ENCODE measurements at regions not wholly inside any gene's neighbourhood (a gene's known extent, or its start where the extent isn't known, plus 50 kb on each side); places are given as distances from the start of the nearest gene placed in this dataset.
A peak's percentile ranks its signal among the peaks of the same experiment; 100 is the strongest.
"Not testable (repeated sequence)": the region's sequence is repeated elsewhere in the genome, so short reads cannot be mapped to it uniquely, and the experiment has no call there.

DNA sequence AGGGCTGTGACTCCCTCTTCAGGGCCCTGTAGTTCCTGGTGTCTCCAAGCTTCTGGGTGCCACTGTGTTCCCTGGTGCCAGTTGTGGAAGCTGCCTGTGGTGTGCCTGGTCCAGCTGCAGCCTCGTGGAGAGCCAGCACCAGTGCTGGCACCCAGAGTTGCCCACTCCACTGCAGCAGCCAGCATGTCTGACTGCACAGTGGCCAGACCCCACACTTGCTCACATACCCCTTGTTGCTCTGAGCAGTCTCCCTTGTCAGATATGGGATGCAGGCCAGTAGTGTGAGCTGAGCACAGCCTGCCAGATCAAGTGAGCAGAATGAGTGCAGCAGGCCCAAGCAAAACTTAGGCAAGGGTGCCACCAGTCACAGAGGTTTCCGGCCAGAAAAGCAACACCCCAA, 108.6 kb downstream of the ZMAT1 start:
- DNase-seq: no peak

DNA sequence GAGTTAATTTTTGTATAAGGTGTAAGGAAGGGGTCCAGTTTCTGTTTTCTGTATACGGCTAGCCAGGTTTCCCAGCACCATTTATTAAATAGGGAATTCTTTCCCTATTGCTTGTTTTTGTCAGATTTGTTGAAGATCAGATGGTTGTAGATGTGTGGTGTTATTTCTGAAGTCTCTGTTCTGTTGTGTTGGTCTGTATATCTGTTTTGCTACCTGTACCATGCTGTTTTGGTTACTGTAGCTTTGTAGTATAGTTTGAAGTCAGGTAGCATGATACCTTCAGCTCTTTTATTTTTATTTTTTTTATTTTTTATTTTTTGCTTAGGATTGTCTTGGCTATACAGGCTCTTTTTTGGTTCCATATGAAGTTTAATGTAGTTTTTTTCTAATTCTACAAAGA, 114.1 kb downstream of the ZMAT1 start:
- not testable (repeated sequence) for DNase-seq

DNA sequence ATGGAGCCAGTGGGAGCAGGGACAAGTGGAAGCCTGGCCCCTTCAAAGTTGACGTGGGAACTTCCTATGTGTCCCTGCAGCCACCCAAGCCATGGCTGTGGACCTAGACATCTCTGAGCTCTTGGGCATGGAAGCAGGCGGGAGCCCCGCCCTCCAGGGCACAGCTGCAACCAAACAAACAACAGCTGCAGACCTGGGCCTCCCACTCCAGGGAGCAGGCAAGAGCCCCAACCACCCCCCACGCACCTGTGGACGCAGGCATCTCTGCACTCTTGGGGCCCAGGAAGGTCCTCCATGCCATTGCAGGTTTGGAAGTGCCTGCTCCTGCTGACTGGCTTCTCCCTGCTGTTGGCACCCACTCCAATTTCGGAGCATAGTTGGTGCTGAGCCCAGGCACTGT, 118.6 kb downstream of the ZMAT1 start:
- DNase-seq: no peak

DNA sequence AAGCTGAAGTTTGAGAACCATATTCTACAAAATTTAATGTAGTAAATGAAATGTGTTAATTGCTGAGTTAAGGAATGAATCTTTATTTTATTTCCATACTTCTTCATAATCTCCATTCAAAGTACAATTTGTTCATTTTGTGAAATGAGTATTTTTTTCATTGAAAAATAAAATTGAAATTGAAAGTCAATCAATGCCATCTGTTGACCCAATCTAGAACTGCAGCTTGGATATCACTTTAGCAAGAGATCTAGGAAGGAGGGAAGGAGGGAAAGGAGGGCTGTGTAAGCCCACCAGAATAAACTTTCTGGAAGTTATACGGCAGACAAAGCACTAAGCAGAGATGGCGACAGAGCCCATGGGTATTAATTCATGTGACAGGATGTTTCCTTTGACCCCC, 128.4 kb downstream of the ZMAT1 start:
- peak; percentile 1 to 12 for DNase-seq

DNA sequence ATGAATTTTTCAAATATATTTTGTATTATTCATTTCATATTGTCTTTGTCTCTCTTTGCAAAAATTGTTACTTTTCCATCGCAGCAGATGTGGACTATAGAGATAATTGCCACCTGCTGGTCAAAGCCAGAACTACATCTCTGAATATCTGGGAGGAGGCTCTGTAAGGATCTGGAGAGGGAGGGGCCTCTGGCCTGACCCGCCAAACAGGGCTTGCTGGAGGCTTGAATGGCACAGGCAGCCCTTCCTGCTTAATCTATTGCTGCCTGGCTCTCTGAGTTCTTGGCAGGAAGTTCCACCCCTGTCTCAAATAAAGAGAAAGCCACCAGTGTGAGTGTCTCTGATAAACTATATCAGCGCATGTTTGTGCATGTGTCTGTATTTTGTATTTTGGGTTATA, 132.4 kb downstream of the ZMAT1 start:
- peak; percentile 67 for DNase-seq

DNA sequence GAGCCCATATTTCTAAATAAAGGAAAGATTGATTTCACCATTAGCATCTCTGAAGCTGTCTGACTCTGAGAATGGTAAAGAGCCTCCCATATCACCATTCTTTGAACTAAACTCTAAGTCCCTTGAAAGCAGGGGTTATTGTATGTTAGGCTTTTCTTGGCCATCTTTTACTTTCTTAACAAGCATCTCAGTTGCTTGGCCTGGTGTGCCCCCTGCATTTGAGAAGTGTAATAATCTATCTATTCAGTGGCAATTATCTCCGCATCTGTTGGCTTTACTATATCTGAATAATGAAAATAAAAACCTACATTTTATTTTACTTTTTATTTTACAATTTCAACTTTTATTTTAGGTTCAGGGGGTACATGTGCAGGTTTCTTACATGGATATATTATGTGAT, 128.3 kb upstream of the ARMCX2 start:
- no peak for DNase-seq

DNA sequence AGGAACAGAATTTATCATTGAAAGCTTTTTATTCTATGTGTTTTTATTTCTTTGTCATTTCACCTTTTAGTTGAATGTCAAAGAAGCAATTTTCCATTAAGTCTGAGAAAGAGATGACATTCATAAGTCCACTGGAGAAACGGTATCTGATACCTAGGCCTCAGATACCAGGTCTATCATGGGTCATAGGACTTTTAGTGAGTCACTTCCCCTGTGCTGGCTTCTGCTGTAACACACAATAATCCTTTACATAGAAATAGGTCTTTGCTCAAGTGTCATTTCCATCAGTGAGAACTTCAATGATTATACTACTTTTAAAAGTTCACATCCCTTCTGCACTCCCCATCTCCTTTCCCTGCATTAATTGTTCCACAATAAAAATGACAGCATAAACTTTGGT, 125.5 kb upstream of the ARMCX2 start:
- DNase-seq: no peak

DNA sequence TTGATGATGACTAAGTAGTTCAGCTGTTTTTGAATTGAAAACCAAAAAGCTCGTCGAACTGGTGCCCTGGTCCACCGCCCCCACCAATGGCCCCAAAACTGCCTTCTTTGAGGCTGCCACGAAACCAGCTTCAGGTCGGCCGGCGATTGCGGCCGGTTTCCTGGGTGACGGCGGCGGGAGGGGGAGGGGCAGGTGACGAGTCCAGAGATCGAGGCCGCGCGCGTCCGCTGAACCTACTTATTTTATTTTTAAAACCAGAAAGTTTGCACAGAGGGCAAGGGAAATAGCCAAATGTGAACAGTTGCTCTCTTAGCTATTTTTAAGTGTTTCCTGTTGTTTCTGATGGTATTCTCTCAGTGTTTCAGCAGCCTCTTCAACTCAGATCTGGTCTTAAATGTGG, 120.8 kb upstream of the ARMCX2 start:
- not testable (repeated sequence) for DNase-seq

DNA sequence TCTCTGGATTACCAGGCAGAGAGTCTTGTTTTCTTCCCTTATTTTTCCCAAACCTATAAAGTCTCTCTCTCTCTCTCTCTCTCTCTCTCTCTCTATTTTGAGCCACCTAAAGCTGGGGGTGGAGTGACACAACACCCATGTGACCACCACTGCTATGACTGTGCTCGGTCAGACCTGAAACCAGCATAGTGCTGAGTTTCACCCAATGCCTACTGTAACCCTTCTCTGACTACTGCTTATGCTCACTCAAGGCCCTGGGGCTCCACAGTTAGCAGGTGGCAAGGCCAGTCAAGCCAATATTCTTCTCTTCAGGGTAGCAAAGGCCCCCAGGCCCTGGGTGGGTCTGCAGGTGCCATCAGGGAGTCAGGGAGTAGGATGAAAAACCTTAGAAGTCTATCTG, 114.7 kb upstream of the ARMCX2 start:
- DNase-seq: no peak

DNA sequence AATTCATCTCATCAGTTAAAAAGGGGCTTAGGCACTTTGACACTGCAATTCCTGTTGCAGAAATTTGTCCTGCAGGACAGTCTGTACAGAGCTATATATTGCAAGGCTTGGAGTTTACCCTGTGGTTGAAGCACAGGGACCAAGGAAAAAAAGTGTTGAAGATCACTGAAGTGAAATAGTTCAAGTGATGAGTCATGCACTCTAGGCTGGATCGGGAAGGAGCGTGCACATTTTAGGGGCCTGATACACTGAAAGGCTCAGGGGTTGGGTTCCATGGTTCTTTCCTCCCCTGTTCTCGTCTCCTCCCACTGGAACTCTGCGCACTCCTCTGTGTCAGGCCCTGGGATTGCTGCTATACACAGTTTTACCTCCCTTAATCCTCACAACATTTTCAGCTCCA, 104.9 kb upstream of the ARMCX2 start:
- no peak for DNase-seq

DNA sequence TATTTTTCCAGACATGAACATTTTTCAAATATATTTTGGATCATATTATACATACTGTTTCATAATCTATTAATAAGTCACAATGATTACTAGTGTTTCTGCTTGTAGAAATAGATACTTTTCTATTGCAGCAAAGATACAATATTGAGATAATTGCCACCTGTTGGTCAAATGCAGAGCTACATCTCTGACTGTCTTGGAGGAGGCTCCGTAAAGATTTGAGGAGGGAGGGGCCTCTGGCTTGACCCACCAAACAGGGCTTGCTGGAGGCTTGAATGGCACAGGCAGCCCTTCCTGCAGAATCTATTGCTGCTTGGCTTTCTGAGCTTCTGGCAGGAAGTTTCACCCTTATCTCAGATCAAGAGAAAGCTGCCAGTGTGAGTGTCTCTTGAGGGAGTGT, 99.3 kb upstream of the ARMCX2 start:
- DNase-seq: peak; percentile 16 to 31

DNA sequence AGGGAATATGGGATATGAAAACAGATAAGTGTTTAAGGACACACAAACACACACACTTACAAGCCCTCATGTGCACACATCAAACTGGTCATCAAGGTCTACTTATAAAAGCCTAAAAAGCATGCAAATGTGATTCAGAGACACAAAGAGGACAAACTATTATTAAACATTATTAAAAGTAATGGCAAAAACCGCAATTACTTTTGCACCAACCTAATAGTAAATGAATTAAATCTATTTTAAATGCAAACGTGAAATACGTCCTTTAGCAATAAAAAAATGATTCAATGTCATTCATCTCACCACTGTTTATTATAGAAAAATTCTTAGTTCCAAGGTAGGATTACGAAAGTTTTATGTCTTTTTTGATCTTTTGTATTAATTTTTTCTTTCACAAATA, 91.1 kb upstream of the ARMCX2 start:
- DNase-seq: no peak

DNA sequence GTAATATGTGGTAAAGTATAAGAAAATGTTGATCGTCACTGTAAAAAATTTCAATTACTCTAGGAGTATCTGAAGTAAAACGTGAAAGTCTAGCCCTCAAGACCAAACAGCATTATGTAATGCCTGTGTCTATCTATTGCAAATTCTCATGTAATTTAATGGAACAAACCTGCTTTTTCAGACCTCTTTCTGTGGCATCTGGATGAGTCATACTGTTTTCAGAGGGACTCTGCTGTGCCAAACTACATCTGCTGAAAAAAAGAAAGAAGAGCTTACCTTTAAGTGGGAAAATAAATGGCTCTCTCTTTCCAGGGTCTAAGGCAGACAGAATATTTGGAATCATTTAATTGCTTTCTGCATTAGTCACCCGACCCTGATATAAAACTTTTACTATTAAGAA, 89.8 kb upstream of the ARMCX2 start:
- DNase-seq: no peak

DNA sequence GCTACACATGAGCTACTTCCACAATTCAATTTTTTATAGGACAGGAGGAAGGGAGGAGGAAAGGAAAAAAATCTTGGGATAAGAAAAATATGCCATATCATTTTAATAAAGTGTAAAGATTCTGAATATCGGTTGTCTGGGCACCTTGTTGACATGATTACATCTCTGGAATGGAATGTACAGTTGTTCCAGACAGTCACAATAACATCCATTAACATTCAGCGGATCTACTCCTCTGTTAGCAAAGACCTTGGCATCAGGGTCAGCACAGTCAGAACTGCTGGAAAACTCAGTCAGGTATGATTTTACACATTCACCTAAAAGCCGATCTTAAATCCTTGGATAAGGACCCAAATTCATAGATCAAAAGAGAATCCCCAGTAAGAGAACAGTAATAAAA, 85.4 kb upstream of the ARMCX2 start:
- DNase-seq: no peak

DNA sequence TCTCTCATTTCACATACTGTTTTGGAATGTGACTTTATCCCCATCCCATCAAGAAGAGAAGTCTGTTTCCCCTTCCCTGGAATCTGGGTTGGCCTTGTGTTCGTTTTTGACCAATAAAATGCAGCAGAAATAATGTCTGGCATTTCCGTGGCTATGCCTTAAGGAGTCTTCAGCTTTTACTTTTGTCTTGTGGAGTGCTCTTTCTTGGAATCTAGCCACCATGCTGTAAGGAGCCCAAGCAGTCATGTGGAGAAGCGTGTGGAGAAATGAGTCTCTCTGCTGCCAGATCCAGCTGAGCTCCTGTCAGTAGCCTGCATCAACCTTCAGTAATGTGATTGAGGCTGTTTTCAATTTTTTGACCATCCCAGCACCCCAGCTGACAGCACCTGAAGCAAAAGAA, 84.4 kb upstream of the ARMCX2 start:
- no peak for DNase-seq

DNA sequence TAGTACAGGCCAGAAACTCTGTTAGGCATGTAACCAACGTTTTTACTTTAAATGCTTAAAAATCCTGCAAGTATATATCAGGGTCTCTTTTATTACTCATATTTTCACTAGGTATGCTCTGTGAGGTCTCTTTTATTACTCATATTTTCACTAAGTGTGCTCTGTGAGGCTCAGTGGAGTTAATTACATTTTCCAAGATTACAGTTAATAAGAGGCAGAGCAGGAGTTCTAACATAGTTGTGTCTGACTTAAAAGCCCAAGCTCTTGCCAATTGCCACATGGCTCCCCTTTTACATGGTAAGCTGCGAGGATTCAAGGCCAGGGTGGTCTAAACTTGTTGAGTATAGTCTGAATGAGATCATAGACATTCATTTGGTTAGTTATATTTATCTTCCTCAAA, 81.0 kb upstream of the ARMCX2 start:
- DNase-seq: no peak

DNA sequence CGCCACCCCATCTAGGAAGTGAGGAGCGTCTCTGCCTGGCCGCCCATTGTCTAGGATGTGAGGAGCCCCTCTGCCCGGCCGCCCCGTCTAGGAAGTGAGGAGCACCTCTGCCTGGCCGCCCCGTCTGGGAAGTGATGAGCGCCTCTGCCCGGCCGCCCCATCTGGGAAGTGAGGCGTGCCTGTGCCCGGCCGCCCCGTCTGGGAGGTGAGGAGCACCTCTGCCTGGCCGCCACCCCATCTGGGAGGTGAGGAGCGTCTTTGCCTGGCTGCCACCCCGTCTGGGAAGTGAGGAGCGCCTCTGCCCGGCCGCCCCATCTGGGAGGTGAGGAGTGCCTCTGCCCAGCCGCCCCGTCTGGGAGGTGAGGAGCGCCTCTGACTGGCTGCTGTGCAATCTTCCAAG, 79.2 kb upstream of the ARMCX2 start:
- not testable (repeated sequence) for DNase-seq

DNA sequence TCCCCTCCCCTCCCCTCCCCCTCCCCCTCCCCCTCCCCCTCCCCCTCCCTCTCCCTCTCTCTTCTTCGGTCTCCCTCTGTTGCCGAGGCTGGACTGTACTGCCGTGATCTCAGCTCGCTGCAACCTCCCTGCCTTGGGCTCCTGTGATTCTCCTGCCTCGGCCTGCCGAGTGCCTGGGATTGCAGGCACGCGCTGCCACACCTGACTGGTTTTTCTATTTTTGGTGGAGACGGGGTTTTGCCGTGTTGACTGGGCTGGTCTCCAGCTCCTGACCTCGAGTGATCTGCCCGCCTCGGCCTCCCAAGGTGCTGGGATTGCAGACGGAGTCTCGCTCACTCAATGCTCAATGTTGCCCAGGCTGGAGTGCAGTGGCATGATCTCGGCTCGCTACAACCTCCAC, 78.8 kb upstream of the ARMCX2 start:
- DNase-seq: not testable (repeated sequence)

DNA sequence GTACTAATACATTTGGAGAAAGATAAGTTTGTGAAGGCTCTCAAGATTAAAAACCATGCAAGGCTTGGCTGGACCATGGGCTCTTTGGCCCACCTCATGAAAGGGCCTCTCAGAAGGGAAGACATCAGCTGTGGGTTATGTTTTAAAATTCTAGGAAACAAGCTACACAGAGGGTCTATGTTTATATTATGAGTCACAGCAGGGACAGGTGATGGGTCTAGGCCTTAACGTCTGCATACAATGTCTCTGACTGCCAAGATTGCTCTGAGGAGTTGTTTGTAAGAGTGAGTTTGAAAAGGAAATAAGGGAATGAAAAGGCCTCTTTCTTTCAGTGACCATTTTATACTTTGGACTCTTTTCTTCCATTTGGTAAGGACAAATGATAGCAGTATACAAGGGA, 77.0 kb upstream of the ARMCX2 start:
- no peak for DNase-seq

DNA sequence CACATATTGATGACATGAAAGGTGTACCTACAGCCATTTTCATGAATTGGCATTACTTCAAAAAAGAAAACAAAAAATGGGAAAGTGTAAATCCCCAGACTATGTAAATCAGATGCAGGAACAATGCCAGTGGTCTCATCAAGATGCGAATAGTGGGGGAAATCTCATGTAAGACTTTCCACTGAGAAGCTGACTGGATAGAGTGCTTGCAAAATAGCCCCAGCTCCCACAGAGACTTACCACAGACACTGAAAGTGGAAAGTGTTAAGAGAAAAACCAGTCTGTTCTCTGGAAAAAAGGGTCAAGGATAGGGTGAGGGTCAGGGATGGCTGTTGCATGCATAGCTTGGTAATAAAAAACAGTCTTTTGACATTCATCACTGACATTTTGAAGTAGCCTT, 73.2 kb upstream of the ARMCX2 start:
- DNase-seq: no peak

DNA sequence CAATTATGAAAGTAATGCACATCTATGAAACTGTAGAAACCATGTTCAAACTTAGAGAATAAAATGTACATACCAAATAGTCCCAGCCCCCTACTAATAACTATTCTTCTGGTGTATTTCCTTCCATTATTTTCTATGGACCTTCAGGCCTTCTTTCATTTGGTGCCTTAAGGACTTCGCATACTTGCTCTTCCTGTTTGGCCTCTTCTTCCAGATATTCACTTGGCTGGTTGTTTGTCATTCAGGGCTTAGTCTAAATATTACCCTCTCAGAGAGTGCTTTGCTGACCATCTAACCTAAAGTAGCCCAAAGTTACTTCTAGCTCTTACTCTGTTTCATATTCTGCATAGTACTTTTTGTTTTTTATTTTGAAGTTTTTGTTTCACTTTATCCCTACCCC, 70.3 kb upstream of the ARMCX2 start:
- DNase-seq: no peak

All from AML-193 (cell line).